GM04504 (cell line): ENCODE measurements at regions not wholly inside any gene's neighbourhood (a gene's known extent, or its start where the extent isn't known, plus 50 kb on each side); places are given as distances from the start of the nearest gene placed in this dataset.

Experiments used
- DNase-seq: peaks from one replicate; pipeline ENCODE4 v3.0.0-alpha.2; 2012; ENCODE audit warnings: low read depth

GRCh38 chr17:70021726-70022125 lies 53.3 kb upstream of the KCNJ16 start:
- DNase-seq: no peak

- DNase-seq: no peak
These were observed 52.9 kb upstream of the KCNJ16 start for GRCh38 chr17:70022175-70022574.

- no peak for DNase-seq
These were observed 50.8 kb upstream of the KCNJ16 start for GRCh38 chr17:70024253-70024652.
